ENCODE measurements at regions not wholly inside any gene's neighbourhood (a gene's known extent, or its start where the extent isn't known, plus 50 kb on each side); places are given as distances from the start of the nearest gene placed in this dataset.

DNA sequence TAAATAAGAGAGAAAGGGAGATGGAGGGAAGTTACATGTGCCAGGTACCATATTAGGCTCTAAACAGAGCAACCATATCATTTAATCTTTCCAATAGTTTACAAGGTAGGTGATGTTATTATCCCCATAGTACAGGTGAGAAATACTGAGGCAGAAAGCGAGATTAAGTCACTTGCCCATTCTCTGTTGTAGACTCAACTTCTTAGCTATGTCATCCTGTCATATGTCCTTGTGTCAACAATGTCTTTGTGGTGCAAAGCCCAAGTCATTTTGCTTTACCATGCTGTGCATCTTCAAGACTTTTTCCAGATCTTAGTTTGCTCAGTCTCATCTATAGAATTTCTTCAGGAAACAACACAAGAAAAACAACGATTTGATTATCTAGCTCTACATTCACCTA lies 205.0 kb upstream of the E2F8 start:
- no peak for TF ChIP-seq CTCF (IDR thresholded peaks at IDR 0.05)
- no peak for TF ChIP-seq POLR2A (IDR thresholded peaks at IDR 0.05)
